ENCODE measurements at regions not wholly inside any gene's neighbourhood (a gene's known extent, or its start where the extent isn't known, plus 50 kb on each side); places are given as distances from the start of the nearest gene placed in this dataset.

DNA sequence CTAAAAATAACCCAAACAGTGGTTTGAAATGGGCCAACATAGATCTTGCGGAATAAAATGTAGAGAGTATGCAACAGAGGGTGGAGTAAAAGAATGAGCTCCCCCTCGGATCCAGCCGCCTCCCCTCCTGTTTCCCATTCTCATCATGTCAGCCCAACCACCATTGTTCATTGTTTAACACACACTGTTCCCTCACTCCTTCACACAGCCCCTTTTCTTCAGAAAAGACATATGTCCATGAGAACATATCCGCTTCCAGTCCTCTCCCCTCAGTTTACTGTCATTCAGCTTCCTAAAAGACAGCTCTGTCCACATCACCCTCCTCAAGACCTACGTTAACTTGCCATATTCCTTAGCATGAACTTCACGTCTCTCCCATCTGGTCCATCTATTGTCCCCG lies 62.9 kb upstream of the SERTAD2 start:
- Mint-ChIP-seq H3K9me3 (no peaks in the 10 kb centered on the region), H3K4me3 (no peak overlapping the region), H3K36me3 (no peaks in the 10 kb centered on the region), H3K27ac (no peak overlapping the region), H3K4me1 (peaks cover 9% of the 10 kb centered on the region), H3K27me3 (ENCODE audit: low read depth) (no peaks in the 10 kb centered on the region)
- no peak for DNase-seq (ENCODE audit: low spot score in 2 of 2, unreplicated experiment in 2 of 2)
- TF ChIP-seq, protein P1, sequence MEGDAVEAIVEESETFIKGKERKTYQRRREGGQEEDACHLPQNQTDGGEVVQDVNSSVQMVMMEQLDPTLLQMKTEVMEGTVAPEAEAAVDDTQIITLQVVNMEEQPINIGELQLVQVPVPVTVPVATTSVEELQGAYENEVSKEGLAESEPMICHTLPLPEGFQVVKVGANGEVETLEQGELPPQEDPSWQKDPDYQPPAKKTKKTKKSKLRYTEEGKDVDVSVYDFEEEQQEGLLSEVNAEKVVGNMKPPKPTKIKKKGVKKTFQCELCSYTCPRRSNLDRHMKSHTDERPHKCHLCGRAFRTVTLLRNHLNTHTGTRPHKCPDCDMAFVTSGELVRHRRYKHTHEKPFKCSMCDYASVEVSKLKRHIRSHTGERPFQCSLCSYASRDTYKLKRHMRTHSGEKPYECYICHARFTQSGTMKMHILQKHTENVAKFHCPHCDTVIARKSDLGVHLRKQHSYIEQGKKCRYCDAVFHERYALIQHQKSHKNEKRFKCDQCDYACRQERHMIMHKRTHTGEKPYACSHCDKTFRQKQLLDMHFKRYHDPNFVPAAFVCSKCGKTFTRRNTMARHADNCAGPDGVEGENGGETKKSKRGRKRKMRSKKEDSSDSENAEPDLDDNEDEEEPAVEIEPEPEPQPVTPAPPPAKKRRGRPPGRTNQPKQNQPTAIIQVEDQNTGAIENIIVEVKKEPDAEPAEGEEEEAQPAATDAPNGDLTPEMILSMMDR (IDR thresholded peaks at IDR 0.05; ENCODE audit: unreplicated experiment) = no peak

DNA sequence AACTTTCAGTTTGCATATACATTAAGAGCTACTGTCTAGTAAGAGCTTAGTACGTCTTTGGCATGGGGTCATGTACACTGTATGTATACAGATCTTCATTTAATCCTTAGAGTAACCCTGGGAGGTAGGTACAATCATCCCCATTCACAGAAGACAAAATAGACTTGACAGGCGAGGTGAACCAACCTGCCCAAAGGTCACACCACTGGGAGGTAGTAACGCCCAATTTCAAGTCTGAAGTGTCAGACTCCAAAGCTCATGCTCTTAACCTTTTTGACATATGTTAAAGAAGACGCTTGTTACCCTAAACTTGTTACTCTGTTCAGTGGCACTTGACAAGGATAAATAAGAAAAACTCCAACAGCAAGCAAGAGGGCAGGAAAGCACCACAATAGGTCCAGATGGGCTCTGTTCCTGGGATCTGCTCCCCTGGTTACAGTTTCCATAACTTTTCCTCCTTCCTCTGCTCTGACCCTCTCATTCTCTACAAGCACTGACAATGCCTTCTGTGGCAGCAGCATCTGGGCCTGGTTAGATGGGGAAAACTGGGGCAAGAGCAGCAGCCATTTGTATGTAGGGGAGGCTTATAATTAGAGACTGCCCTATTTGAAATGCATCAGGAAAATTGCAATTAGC lies 64.7 kb upstream of the SERTAD2 start:
- no peak for DNase-seq (ENCODE audit: low spot score in 2 of 2, unreplicated experiment in 2 of 2)
- no peak overlapping the region for H3K4me3 Mint-ChIP-seq
- no peaks in the 10 kb centered on the region for H3K27me3 Mint-ChIP-seq (ENCODE audit: low read depth)
- H3K9me3 Mint-ChIP-seq = no peaks in the 10 kb centered on the region
- no peak overlapping the region for H3K27ac Mint-ChIP-seq
- H3K36me3 Mint-ChIP-seq = no peaks in the 10 kb centered on the region
- H3K4me1 Mint-ChIP-seq = peaks cover 14% of the 10 kb centered on the region
- TF ChIP-seq, protein P1 (IDR thresholded peaks at IDR 0.05; ENCODE audit: unreplicated experiment) = no peak

DNA sequence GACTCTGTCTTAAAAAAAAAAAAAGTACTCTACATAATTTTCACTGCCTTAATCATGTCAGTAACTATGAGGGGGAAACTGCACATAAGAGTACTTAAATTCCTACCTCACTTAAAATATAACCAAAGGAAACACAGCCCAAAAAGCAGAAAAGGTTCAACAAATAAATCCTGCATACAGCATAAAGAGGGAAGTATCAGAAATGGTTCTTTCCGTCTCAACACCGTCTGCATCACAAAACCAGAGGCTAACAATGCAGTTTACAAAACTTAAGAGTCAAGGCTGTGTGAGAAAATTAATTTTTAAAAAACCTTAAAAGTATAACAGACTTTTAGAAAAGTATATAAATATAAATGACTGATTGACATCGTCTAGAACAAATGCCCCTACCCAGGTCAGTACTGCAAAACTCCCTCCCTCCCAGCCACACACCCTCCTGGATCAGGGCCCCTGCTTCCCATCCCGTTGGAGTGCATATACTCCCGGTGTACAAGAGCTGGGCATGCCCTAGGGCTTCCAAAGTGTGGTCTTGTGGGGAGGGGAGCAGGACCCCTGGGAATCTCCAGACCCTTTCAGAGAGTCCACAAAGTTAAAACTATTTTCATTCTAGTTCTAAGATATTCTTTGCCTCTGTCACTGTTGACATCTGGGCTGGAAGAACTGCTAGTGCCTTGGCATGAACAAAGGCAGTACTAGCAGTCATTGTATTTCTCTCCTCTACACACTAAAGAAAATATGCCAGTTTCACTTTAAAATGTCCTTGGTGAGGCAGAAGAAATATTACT lies 67.0 kb upstream of the SERTAD2 start:
- TF ChIP-seq, protein P1 (IDR thresholded peaks at IDR 0.05; ENCODE audit: unreplicated experiment) = no peak
- H3K36me3 Mint-ChIP-seq = no peaks in the 10 kb centered on the region
- H3K4me1 Mint-ChIP-seq = peaks cover 22% of the 10 kb centered on the region
- H3K4me3 Mint-ChIP-seq = no peak overlapping the region
- H3K27me3 Mint-ChIP-seq (ENCODE audit: low read depth) = no peaks in the 10 kb centered on the region
- no peaks in the 10 kb centered on the region for H3K9me3 Mint-ChIP-seq
- DNase-seq (ENCODE audit: low spot score in 2 of 2, unreplicated experiment in 2 of 2) = no peak
- H3K27ac Mint-ChIP-seq = peak overlapping the region; percentile 78

DNA sequence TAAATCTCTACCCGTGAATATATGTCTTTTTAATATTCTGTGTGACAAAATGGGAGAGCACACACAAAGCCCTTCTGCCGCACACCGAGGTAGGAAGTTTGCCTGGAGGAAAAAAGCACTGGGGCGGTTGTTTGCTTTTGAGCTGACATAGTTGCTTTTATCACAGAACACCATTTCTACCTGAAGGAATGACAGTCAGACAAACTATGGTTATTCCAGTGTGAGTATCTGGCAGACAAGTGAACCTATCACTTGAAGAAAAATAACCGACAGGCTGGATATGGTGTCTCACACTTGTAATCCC lies 67.6 kb upstream of the SERTAD2 start:
- H3K27ac Mint-ChIP-seq = peak overlapping the region; percentile 78
- H3K9me3 Mint-ChIP-seq = no peaks in the 10 kb centered on the region
- H3K36me3 Mint-ChIP-seq = no peaks in the 10 kb centered on the region
- no peaks in the 10 kb centered on the region for H3K27me3 Mint-ChIP-seq (ENCODE audit: low read depth)
- no peak for DNase-seq (ENCODE audit: low spot score in 2 of 2, unreplicated experiment in 2 of 2)
- H3K4me1 Mint-ChIP-seq = peaks cover 23% of the 10 kb centered on the region
- H3K4me3 Mint-ChIP-seq = no peak overlapping the region
- TF ChIP-seq, protein P1 (IDR thresholded peaks at IDR 0.05; ENCODE audit: unreplicated experiment) = no peak

DNA sequence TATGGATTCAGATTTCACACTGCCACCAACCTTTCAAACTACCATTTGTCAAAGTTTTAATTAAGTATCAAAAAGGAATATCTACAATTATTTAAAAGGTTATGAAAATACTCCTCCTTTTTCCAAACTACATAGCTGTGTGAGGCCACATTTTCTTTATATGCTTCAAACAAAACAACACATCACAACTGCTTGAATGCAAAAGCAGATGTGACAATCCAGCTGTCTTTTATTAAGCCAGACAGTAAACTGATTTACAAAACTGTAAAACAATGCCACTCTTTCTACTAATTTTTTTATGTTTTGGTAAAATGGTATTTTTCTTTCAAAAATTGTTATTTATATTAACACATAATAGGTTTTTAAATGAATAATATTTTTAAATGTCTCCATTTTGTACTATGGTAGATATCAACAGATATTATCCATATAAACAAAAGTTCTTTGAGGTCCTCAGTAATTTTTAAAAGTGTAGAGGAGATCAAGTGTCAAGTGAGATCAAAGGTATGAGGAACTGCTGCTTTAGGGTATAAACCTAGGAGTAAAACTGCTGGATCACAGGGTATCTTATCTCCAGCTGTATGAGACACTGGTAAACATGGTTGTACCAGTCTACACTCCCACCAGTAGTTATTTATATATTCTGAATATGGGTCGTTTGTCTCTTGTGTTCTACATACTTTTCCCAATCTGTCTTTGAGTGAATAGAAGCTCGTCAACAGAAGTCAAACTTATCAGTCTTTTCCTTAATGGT lies 68.8 kb upstream of the SERTAD2 start:
- H3K4me3 Mint-ChIP-seq = no peak overlapping the region
- H3K9me3 Mint-ChIP-seq = no peaks in the 10 kb centered on the region
- no peaks in the 10 kb centered on the region for H3K27me3 Mint-ChIP-seq (ENCODE audit: low read depth)
- peaks cover 31% of the 10 kb centered on the region for H3K4me1 Mint-ChIP-seq
- peak overlapping the region; percentile 16 for H3K27ac Mint-ChIP-seq
- no peak for DNase-seq (ENCODE audit: low spot score in 2 of 2, unreplicated experiment in 2 of 2)
- H3K36me3 Mint-ChIP-seq = no peaks in the 10 kb centered on the region
- TF ChIP-seq, protein P1 (IDR thresholded peaks at IDR 0.05; ENCODE audit: unreplicated experiment) = no peak
